ENCODE measurements at regions not wholly inside any gene's neighbourhood (a gene's known extent, or its start where the extent isn't known, plus 50 kb on each side); places are given as distances from the start of the nearest gene placed in this dataset.

DNA sequence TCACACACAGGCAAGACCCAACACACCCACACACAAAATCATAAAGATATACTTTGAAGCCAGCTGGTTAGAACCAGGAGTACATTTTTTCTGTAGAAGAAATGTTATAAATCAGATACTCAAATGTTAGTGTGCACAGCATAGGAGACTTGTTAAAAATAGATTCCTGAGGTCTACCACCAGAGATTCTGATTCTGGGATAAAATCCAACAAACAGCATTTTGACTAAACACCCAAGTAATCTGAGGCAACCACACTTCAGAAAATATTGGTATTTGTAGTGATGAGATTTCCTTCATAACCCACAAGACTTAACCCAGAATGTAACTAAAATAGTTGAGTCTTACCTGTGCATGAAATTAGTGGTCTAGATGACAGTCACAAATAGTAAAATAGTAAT, 301.8 kb downstream of the HNRNPD start:
- DNase-seq, result no peak

DNA sequence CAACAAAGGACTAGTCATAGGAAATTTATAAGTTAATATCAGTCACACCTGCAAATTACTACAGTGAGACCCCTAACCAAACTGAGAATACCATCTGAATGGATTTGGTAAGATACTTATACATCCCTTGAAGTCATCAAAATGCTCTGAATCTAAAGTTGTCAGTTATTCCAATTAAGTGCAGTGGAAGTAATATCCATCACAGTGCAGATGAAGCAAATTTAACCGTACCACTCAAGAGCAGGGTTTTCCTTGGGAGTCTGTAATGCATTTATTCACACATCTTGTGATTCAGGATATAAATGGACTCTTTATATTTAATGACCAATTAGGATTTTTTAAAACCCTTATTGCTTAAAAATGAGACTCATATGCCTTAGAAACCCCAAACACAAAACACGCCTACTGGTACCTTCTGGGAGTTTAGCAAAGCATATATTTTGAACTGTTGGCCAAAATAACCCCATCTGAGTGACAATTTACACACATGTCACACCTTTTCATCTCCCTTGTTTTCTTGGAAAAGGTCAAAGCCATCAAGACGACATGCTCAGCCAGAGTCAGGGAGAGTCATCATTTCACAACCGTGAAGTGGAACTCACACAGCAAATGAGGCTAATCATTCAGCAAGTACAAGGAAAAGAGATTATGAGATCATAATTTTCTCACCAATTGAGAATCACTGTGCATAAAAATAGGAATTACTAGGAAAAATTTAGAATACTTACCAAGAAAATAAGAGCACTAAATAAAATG, 303.7 kb downstream of the HNRNPD start:
- no peak for DNase-seq

DNA sequence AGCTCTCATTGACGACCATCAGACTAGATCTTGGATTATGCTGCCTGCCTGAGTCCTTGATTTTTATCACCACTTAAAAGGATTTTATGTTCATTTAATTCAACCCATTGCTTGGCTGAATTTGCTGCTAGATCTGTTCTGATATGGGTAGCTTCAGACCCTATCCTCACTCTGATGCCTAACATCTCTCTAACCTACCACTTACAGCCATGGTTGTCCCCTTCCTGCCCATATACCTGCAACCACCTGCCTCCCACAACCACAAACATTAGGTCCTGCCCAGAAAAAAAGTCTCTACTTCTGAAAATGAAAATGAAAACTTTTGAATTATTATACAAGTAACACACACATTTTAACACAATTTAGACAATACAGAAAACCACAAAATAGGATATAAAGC, 310.8 kb downstream of the HNRNPD start:
- DNase-seq, result no peak

DNA sequence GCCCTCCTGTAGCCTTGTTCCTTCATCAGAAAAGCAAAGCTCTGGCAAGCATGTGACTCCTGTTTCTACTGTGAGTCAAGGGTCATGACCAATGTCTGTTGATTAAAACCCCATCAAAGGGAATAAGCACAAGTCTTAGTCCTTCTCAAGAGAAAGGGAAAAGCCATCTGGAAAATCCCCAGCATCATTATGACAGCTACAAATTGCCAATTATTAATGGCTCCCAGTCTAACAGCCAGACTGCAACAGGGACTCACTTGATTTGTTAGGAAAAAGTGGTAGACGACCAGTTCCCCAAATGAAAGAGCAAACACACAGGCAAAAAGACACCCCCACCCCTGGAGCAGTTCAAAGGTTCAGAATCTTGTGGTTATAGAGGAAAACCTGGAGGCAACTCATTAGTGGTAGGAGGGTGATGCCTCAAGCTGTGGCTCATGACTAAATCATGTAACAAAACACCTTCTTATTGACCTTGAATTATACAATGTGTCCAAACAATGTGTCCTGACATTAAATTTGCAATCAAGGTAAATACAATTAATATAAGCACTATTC, 315.7 kb downstream of the HNRNPD start:
- DNase-seq, result no peak

DNA sequence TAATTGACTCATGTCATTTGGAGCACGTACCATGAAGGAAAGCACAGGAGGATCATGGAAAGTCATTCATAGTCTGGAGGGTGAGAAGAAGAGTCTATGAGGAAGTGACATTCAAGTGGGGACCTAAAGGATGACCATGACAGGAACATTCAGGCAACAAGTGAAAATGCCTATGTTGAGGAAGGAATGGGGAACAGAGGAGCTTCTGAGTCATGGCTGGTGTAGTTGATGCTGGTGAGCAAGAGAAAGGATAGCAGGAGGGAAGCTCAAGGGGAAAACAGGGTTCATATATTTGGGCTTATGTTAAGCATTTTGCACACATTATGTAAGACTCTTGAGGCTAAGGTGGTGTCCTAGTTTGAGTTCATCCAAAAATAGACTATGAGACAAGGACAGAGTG, 318.6 kb downstream of the HNRNPD start:
- DNase-seq, result no peak

DNA sequence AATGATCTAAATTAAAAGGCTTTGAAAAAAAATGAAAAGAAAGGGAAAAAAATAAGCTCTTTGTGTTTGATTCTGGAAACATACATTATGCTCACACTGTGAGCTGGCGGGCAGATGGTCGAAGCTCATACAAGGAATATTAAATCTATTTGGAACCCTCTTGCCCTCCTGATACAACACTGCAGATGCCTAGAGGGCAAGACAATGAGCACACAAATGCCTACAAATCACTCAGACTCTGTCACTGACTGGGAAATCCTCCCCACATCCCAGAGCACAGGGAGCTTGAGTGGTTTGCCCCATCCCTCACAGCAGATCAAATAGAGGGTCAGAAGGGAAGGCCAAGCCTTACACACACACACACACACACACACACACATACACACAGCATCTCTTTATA, 320.4 kb downstream of the HNRNPD start:
- DNase-seq, result no peak

DNA sequence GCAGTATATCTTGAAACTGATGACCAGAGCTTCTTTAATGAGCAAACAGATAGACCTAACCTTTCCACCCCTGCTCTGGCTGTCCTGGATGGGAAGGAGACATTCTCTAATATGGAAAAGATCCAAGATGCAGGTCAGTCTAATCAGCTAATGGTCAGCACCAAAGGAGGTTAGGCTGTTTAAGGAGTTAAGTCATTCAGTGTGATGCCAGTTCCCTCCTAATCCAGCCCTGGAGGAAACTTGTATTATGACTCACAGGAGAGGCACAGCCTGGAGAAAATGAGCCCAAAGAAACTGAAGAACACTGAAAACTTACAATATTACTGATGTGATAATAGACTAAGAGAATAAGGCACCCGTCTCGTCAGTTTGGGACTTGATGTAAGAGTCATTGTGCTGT, 323.0 kb downstream of the HNRNPD start:
- DNase-seq, result no peak

DNA sequence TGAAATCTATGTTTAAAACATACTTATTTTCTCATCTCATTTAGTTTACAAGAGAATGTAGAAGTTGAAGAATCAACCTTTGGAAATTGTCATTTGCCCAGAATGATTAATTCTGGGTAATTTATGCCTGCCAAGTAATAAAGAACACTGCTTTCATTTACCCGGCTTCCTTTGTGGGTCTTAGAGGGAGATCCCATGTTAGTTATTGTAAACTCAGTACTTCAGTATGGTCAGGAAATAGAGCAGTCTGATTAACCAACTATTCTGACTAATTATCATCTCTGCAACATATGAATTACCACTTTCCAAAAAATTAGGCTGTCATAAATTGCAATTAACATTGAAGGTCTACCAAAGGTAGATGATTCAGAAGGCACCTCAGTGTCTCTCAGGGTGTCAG, 324.5 kb downstream of the HNRNPD start:
- no peak for DNase-seq

DNA sequence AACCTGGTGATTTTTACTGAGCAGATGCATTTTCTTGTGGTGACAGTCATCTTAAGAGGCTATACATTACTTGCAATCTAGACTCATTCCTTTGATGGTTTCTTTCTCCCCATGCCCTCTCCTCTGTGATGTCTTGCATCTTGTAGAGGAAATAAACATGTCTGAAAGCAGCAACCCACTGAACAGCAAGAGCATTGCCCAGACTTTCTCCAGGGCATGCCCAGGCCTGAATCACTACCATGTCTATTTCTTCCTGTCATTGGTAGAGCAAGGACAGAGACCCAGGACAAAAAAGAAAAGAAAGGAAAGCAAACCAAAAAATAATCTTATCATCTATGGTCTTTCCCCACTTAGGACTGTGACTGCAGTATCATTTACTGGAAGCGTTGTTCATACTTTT, 326.1 kb downstream of the HNRNPD start:
- no peak for DNase-seq

DNA sequence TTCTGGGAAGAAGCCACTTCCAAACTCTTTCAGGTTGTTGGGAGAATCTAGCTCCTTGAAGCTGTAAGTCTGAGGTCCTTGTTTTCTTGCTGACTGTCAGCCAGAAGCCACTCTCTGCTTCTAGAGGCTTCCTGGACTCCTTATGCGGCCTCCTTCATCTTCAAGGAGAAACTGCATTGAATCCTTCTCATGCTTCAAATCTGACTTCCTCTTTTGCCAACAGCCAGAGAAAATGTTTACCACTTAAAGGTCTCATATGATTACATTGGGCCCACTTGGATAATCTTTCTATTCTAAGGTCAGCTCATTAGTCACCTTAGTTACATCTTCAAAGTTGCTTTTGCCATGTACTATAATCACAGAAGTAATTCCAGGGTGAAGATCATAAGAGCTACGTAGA, 327.0 kb downstream of the HNRNPD start:
- no peak for DNase-seq

DNA sequence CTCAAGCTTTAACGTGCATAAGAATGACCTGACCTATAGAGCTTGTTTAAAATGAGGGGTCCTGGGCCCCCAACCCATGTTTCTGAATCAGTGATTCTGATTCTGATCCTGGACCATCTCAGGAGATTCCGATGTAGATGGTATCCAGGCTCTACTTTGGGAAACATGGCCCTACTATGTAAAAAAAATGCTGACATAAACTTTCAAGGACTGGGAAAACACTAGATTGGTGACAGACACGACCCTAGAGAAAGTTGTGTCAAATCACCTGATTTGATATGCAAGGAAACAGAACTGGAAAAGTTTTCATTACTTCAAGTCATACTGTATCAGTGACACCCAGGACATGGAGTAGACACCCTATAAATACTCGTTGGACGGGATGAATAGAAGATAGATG, 328.5 kb downstream of the HNRNPD start:
- no peak for DNase-seq

DNA sequence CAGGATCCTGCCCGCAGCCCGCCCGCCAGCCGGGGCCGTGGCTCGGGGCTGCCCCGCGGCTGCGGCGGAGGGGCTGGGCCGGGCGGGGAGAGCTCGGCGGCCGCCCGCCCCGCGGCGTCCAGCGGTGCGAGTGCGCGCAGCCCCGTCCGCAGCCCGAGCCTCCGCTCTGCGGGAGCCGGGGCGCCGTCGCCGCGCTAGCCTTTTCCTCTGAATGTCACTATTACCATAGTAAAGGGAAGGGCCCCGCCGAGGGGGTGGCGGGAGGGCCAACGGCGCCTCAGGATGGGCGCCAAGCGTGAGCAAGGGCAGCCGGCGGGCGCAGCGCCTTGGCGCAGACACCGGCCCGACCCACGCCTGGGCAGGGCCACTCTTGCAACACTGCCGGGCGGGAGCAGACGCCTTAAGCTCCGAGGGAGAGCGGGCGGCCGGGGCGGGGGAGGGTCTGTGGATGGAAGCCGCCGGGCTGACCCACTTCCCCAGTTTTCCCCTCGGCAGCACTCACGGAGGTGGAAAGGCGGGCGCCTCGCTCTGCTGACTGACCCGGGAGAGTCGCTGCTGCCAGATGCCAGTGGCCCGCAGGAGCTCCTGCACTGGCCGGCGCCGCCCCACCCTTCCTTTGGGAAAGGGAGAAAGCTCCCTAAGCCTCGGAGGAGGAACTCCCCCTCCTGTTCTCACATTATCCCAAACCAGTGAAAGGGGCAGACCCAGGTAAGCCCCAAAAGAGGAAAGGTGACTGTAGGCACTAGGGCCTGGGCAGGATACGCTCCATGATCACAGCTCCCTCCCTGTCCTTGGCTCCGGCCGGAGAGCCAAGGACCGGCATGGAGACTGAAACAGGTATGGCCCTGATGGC, 329.4 kb downstream of the HNRNPD start:
- no peak for DNase-seq

DNA sequence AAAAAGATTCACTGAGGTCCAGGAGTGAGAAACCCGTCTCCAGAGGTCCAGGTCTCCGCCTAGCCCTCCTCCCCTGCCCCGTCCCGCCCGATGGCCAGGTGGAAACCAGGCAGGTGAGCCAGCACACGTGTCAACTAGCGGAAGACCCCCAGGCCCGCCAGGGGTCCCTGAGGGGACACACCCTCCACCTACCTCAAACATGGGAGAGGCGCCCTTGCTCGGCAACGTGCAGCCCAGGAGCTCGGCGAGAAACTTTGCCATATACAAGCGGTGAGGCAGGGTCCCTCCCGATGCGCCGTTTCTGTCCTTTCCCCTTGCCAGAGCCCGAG, 330.0 kb downstream of the HNRNPD start:
- DNase-seq, result no peak

DNA sequence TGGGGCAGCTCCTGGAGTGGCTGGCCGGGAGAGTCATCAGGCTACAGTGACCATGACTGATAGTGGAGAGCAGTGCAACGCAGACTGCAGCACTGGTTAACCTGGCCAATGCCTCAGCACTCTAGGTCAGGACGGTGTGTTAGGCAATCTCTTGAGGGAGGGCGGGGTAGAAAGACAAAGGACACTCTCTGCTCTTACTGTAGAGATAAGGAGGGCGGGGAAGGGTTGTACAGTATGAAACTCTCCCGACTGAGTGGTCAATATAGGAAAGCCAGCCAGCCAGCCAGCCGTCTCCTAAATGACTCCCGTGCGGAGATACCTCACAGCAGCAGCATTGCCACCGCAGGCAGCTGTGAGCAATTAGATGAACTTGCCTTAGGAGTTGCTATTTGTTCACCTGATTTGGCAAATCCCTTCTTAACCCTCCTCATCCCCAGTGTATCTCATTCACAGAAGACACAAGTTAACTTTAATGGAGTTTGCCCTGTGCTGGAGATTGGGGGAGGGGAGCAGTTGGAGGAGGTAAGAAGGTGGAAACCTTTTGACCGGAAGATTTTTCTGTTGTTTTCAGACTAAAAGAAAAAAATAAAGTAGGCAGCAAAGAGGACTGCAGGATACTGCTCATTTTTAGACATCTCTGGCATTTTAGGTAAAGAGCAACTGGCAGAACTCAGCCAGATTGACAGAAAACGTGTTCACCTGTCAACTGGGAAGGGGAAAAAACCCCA, 330.5 kb downstream of the HNRNPD start:
- DNase-seq, result no peak

DNA sequence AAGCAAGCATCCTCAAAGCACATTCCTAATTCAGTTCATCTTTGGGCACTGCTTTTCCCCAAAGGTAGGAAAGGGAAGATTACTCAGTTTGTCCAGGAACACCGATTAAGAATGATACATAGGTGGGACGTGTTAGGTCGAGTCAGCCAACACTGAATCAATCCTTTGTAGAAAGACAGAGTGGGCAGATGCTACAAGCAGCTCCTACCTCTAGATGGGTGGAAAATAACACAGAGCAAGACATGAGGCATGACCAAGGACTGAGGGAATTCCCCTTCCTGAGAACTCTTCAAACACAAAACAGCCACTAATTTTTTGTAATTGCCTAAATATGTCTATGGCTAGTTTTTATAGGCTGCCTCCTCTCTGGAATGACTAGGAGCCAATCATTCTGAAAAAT, 331.7 kb downstream of the HNRNPD start:
- DNase-seq, result no peak

DNA sequence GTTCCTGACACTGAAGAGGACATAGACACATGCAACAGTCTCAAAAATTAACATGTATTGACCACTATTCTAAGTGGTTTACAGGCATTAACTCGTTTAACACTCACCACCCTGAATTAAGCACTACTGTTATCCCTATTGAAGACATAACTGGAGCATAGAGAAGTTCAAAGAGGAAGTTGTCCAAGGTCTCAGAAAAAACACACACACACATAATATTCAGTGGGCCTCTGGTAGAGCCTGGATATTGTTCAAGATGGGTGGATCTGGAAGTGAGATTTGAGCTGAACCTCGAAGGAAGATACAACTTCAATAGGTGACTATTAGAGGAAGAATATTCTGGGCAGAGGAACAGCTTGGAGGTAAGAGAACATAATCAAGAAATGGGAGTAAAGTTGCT, 334.9 kb downstream of the HNRNPD start:
- DNase-seq, result no peak

DNA sequence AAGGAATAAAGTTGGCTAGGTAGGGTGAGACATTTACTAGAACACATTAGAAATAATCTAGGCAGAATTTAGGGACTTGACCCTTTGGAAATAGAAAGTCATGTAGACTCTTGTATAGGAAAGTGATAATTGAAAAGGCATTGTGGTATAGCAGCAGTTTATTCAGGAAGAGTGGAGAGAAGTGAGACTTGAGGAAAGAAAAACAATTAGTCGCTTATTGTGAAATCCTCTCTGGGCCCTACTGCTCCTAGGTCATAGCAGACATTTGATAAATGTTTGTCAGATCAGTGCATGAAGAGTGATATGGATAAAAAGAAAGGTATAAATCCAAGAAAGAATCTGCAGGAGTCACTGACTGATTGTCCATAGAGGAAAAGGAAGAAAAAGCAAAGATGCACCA, 337.6 kb downstream of the HNRNPD start:
- no peak for DNase-seq

DNA sequence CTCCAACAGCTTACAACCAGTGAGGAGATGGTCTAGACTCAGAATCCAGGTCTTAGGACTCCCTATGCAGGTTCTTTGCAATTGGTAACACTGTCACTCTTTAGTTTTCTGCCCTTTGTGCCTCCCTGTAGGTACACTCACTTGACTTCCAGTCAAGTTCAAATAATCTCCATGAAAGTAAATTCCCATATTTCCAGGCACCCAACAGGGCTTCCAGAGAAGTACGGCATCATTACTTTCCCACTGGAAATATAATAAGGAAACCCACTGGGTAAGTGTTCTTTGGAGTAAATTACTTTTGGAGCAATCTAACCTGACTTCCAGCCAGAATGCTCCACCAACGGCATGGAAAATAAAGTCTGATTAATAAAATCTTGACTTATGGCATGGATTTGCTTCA, 338.9 kb downstream of the HNRNPD start:
- DNase-seq, result no peak

DNA sequence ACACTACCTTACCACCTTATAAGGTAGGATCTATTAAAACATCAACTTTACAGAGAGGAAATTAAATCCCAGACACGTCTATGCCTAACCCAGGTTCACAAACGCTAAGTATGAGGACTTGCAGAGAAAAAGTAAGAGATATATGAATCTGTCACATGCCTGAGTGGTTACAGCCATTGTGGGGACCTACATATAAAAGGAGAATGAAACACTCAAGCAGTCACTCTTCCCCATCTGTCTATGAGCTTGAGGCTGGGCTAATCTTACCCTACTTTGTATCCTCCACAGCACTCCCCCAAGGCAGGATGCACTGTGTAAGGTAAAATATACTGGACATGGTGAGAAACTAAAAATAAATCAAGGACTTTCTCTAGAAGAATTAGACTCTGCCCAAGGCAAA, 339.9 kb downstream of the HNRNPD start:
- DNase-seq, result no peak

DNA sequence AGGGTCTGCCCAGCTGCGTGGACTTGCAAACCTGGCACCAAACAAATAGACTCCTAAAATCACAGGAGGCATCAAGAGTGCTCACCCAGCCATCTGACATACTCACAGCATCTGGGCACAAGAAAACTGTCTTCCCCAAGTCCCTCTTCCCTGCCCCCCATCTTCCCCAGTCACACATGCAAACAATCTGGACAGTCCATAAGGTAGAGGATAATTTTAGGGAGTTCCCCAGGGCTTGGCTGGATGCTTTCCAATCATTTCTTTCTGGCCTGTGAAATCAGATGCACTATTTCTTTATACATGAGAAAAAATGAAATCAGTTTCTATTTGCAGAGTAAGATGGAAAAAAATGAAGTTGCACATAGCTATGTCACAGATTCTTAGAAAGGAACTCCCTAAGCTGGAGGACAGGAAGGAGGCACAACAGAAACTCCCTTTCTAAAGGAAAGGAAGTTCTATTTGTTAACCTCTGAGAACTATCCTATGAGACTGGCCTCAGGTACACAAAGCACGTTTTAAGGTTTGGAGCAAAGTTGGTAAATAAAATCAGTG, 342.3 kb downstream of the HNRNPD start:
- no peak for DNase-seq

DNA sequence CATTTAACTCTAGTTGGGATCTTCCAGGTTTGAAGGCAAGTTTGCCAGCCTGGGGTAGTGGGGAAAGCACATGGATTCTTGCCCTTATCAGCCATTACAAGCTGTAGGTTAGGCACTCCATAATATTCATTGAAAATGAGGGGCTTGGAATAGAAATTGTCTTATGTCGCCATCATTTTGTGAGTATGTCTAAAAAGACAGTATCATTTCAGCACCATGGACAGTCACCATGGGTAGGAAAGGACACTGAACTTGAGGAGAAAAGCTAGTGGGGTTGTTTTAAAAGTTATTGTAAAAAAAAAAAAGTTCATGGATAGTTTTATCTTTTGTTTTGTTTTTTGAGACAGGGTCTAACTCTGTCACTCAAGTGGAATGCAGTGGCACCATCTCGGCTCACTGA, 356.1 kb downstream of the HNRNPD start:
- no peak for DNase-seq

DNA sequence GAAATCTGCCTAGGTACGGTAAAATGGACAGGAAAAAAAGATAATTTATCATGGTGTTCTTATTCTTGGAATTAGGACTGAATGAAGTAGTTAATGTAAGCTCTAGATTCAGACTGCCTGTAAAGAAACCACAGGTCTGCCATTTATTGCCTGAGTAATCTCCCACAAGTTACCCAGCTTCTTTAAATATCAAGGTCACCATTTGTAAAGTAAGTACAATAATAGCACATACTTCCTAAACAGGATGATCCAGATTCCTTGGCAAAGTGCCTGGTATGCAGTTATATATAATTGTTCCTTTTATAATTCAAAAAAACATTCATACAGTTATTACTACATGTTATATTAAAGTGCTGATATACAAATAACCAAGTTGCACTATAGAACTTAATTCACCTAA, 368.6 kb downstream of the HNRNPD start:
- DNase-seq, result no peak

DNA sequence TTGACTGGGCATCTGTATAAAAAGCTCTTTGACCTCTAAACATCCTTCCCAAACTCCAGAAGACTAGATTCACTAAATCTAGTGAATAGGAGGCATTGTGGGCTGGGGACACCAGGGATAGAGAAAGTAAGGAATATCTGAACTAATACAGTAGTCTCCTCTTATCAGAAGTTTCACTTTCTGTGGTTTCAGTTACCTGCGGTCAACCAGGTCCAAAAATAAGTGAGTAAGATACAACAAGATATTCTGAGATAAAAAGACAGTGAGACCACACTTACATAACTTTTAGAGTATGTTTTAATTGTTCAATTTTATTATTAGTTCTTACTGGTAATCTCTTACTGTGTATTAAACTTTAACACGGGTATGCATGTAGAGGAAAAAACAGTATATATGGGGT, 376.5 kb downstream of the HNRNPD start:
- no peak for DNase-seq
